ENCODE measurements at regions not wholly inside any gene's neighbourhood (a gene's known extent, or its start where the extent isn't known, plus 50 kb on each side); places are given as distances from the start of the nearest gene placed in this dataset.

DNA sequence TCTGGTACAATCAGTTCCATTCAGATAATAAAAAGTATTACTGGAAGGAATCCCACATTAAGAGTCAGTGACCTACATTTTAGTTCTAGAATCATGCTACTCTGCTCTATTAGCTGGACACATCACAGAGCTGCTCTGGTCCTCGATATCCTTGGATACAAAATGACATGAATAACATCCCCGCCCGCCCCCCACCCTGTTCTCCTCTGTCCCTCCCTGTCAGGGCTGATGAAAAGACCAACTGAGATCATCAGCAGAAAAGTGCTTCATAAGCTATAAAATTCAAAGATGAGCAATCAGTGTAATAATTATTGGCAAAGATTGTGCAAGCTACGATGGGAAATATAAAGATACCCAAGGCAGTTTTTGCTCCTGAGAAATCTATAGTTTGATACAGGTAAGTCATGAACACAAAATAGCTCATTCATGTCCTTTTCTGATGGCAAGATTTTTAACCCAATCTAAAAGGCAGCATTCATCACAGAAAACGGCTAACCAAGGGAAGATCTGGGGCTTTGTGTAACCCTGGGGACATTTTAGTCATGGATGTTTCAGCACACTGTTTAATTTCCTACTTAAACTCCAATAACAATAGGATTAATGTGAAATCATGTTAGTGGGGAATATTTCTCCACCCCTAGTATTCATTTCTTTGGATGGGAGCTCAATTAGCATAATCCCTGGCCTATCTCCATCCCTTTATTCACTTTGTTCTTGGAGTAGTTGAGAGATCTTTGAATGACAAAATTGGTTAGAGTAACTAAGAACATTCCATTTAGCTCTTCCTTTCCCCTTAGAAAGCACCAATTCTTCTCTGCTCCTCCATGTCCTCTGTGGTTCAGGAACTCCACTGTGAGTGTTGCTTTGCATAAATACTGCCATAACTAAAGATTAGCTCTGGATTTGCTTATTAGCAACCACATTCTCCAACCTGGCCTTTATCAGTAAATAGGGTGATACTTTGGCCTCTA is 459.4 kb upstream of the GRIA1 start:
- TF ChIP-seq, protein P1, sequence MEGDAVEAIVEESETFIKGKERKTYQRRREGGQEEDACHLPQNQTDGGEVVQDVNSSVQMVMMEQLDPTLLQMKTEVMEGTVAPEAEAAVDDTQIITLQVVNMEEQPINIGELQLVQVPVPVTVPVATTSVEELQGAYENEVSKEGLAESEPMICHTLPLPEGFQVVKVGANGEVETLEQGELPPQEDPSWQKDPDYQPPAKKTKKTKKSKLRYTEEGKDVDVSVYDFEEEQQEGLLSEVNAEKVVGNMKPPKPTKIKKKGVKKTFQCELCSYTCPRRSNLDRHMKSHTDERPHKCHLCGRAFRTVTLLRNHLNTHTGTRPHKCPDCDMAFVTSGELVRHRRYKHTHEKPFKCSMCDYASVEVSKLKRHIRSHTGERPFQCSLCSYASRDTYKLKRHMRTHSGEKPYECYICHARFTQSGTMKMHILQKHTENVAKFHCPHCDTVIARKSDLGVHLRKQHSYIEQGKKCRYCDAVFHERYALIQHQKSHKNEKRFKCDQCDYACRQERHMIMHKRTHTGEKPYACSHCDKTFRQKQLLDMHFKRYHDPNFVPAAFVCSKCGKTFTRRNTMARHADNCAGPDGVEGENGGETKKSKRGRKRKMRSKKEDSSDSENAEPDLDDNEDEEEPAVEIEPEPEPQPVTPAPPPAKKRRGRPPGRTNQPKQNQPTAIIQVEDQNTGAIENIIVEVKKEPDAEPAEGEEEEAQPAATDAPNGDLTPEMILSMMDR (IDR thresholded peaks at IDR 0.05) = no peak
- no peak for TF ChIP-seq POLR2A (IDR thresholded peaks at IDR 0.05)

Measured in Peyer's patch (tissue), 4 donors.